ENCODE measurements at regions not wholly inside any gene's neighbourhood (a gene's known extent, or its start where the extent isn't known, plus 50 kb on each side); places are given as distances from the start of the nearest gene placed in this dataset.
"Not testable (repeated sequence)": the region's sequence is repeated elsewhere in the genome, so short reads cannot be mapped to it uniquely, and the experiment has no call there.

DNA sequence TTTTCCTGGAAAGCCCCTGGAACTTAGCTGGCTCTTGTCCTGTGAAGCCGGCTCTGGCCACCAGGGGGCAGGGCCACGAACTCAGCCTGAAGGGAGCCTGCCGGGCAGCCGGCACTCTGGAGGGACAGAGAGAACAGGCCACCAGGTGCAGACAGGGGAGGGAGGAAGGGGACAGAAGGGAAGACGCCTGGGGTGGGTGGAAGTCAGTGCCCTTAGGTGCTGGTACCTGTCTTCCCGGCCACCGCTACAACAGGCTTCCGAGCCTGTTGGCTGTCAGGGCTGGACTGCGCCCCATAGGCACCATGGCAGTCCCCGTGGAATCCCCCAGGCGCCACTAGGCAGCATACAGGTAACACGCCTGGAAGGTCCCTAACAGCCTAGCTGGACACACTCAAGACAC, 59.6 kb downstream of the GOLGA8B start:
- TF ChIP-seq EZH2phosphoT487 (IDR thresholded peaks at IDR 0.05; ENCODE audit: insufficient read depth, low read depth); EZH2 (IDR thresholded peaks at IDR 0.05; ENCODE audit: insufficient read depth, poor library complexity, severe bottlenecking): not testable (repeated sequence)
